LNCAP (cell line): ENCODE measurements at regions not wholly inside any gene's neighbourhood (a gene's known extent, or its start where the extent isn't known, plus 50 kb on each side); places are given as distances from the start of the nearest gene placed in this dataset.

Source experiments
- CTCF ChIP-seq: fragments of 450-650 bp; IDR thresholded peaks from 2 replicates; pipeline ENCODE4 v1.5.1; 2017; ENCODE audit warnings: mild to moderate bottlenecking

- no peak for TF ChIP-seq CTCF
Measured at GRCh38 chr3:68288085-68288484, 633.7 kb upstream of the SUCLG2 start.

- TF ChIP-seq CTCF = no peak
Measured at GRCh38 chr3:68287101-68287500, 632.7 kb upstream of the SUCLG2 start.

GRCh38 chr3:68274286-68274685 lies 619.9 kb upstream of the SUCLG2 start:
- no peak for TF ChIP-seq CTCF

- no peak for TF ChIP-seq CTCF
Measured at GRCh38 chr3:68271145-68271544, 616.7 kb upstream of the SUCLG2 start.

GRCh38 chr3:68256635-68257223 lies 602.3 kb upstream of the SUCLG2 start:
- TF ChIP-seq CTCF = peak; percentile 60

- TF ChIP-seq CTCF = no peak
Measured at GRCh38 chr3:68249265-68249664, 594.9 kb upstream of the SUCLG2 start.

GRCh38 chr3:68242606-68243005 lies 588.2 kb upstream of the SUCLG2 start:
- no peak for TF ChIP-seq CTCF

GRCh38 chr3:68239542-68239941 lies 585.1 kb upstream of the SUCLG2 start:
- TF ChIP-seq CTCF = no peak
